Suppressor macrophage treated with lipopolysaccharide for 4 hours (primary cell): ENCODE measurements at regions not wholly inside any gene's neighbourhood (a gene's known extent, or its start where the extent isn't known, plus 50 kb on each side); places are given as distances from the start of the nearest gene placed in this dataset.

Source experiments
- DNase-seq: peaks from one replicate; pipeline ENCODE4 v3.0.0-alpha.2; 2020

DNA sequence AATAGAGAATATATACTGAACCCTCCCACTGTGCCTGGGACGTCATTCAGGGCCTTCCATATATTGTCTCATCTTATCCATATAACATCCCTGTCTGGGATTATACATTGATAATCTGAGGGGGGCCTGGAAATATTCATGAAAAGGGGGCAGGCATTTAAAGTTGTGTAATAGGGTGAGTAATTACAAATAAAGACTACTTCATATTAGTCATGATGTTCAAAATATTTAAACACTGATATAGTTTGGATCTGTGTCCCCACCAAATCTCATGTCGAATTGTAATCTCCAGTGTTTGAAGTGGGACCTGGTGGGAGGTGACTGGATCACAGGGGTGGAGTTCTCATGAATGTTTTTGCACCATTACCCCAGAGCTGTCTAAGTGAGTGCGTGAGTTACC, 97.8 kb downstream of the AQP9 start:
- no peak for DNase-seq

DNA sequence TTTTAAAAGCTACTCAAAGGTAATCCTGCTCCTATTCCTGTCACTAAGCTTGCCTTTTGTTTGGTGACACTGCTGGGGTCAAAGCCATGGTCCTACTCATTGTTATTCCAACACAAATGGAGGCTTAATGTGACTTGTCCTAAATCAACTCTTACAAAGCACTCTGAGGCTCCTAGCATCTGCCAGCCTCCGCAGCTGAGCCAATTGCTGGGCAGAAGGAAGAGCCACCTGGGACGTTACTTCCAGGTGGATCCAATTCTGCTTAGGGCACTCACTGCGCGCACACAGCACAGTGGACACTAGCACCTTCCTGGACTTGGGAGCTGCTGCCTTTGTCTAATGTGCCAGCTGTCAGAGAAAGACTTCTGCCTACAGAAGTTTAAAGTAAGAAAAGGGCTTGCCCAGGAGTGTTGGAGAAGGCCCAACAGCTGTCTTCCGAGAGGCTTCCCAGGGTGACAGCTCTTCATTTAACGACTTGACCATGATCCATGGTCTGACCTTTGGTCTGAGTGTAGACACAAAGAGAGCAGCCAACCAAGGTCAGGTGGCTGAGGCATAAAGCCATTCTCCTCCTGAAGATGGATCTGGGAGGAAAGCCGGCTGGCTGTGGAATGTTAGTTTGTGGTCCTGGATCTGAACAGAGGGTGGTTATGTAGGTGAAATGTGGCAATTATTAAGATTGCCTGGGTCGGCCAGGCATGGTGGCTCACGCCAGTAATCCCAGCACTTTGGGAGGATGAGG, 102.2 kb downstream of the AQP9 start:
- DNase-seq = no peak

DNA sequence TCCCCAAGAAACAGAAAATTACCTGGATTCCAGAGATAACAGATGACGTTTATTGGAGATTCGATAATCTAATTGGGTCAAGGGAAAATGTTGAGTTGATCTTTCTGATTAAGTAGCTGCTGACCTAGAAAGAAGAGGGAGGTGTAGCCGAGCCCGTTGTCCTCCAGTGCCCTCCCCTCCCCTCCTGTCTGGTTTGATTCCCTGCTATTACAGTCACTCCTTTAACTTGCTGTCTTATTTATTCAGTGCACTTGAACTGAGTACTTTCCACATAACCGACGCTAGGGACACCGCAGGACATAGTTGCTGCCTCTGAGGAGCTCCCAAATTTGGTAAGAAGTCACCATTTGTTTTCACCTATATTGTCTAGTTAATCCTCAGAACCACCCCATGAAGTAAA, 103.7 kb downstream of the AQP9 start:
- no peak for DNase-seq

DNA sequence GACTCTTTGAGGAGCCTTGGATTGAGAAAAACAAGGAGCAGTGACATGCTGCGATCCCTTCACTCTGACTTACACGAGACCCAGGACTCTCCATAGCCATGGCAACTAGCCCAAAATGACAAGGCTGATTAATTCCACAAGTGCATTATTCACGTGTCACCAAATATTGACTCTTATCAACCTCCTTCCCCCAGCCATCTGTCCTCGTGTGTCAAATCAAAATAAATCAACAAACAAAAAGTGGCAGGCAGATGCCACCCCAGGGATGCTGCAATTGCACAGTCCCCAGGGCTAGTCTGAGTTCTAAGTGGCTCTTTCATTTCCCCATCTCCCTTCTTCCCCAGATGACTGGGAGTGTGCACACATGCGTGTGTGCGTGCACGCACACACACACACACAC, 104.9 kb downstream of the AQP9 start:
- no peak for DNase-seq

DNA sequence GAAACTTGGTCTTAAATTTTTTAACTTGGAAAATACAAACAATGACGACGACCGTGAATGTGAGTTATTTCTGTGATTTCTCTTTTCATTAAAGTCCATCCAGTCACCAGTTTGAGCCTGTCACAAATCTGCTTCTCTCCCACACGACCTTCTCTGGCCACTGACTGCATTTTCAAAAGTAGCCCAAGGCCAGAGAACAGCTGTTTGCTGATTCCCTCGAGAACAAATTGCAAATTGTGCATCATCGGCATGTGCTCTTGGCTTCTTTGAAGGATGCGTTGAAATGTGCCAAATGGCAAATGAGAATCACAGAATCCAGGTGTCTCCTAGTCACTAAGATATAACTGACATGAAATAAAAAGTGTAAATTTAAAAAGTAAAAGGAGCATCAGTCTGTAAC, 106.4 kb downstream of the AQP9 start:
- DNase-seq = no peak

DNA sequence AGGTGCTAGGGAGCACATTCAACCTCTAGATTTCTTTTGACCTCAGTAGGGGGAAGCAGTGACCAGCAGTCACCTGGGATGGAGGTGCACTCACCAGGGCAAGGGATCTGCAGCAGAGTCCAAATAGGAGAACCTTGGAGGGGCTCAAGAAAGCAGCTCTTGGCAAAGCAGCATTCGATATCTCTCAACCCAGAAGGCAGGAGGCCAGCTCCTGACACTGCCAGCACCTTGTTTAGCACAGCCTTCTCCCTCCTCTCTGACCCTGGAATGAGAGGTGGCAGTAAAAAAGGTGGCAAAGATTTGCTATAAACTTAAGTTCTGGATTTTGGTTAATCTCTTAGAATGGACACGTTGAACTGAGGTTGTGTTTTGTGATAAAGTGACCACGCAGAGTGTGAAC, 107.9 kb downstream of the AQP9 start:
- no peak for DNase-seq

DNA sequence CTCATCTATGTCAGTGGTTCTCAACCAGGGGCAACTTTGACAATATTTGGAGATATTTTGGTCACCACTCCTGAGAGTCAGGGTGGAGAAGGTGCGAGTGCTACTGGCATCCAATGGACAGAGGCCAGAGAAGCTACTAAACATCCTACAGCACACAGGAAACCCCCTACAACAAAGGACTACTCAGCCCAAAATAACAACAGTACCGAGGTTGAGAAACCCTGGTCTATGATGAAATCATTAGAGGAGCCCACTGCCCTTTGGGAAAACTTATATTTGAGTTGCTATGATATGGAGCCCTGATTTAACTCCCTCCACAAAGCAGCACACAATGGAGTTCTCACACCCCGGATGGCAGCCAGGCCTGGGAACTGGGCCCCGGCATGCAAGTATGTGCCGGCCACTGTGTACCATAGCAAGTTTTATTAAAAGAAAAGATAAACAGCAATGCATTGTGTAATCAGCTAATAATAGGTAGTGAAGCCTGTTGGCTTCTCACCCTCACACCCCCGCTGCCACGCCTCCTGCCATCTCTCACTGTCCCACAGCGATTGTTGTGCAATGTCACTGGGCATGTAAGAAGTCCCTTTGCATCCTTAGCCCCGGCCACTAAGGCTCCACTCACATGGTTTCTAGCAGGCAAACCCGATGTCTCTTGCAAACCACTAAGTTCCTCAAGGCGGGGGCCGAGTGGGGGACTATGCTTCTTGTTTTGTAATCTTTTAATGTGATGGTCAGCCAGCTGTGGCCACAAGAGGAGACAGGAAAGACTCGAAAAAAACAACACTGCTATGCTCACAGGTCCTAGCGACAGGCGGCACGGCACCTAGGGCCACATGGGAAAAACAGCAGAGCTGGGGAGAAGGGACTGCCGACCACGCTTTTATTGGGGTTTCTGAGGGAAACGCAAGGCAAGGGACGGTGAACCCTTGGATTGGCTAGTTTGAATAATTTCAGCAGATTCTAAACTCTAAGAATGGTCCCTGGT, 110.0 kb downstream of the AQP9 start:
- peak; percentile 95 for DNase-seq

DNA sequence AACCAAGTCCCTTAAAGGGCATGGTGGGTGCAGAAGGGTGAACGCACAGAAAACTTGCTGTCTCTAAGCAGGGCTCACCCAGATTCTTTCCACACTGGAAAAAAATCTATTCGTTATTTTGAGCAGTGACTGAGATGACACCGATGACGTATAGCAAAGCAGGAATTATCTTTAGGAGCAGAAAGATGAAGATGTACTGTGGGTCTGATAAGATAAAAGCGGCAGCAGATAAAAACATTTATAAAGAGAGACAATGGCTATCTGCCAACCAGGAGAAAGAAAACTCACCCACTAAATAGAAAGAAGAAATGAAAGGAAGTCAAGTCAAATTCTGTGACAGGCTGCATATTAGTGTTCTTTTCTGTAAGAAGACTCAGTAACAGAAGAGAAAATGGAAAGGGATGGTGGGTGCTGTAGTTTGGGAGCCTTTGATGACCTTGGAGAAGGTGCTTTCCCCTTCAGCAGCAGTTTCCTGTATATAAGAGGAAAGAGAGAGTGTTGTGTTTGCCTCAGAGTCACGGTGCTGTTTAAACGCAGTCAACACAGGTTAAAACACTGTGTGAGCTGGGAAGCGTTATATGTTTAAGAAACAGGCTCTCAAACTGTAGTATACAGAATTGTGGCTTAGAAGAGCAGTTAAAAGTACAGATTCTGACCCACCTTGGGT, 111.6 kb downstream of the AQP9 start:
- DNase-seq = peak; percentile 29

DNA sequence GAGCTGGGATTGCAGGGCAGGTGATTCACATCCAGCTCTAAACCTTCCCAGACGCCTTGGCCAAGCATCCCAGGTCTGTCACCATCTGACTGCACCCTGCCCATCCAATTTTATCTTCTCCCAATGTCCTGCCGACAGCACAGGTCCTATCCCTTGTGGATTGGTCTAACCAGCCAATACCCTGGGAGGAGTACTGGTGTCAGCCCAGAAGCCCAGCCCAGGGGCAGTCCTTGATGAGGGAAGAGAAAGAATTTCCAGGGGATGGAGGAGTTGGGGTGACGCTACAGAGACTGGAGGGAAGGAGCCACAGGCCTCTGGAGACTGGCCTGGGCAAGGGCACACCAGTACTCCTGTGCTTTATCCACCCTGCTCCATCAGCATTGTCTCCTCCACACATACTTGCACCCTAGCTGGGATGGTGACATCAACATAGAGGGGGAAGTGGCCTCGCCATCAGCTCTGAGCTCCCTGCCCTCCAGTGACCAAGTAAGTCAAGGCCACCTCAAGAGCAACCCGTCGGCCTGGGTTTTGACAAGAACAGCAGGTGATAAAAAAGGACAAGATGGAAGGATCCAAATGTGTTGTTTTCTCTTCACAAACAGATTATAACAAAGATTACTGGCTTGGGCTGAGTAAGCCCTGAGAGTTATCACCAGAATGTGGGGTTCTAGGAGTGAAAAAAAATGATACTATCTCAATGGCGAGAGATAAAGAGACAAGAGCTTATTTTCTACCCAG, 114.6 kb downstream of the AQP9 start:
- no peak for DNase-seq

DNA sequence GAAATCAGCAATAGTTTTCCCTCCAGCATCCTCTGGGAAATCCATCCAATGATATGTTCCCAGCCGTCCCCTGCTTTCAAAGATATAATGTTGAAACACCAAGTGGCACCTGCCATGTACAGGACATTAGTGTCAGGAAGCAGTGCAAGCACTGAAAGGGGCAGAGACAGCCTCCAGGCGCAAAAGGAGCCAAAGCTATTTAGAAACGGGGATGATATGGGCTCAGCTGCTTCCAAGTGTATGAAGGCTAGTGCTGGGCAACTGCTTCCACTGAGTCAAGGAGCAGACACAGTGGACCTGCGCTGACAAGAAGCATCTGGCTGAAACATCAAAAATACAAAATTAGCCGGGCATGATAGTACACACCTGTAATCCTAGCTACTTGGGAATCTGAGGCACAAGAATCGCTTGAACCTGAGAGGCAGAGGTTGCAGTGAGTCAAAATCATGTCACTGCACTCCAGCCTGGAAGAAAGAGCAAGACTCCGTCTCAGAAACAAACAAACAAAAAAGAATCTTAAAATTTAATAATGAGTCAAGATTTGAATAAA, 119.7 kb downstream of the AQP9 start:
- no peak for DNase-seq

DNA sequence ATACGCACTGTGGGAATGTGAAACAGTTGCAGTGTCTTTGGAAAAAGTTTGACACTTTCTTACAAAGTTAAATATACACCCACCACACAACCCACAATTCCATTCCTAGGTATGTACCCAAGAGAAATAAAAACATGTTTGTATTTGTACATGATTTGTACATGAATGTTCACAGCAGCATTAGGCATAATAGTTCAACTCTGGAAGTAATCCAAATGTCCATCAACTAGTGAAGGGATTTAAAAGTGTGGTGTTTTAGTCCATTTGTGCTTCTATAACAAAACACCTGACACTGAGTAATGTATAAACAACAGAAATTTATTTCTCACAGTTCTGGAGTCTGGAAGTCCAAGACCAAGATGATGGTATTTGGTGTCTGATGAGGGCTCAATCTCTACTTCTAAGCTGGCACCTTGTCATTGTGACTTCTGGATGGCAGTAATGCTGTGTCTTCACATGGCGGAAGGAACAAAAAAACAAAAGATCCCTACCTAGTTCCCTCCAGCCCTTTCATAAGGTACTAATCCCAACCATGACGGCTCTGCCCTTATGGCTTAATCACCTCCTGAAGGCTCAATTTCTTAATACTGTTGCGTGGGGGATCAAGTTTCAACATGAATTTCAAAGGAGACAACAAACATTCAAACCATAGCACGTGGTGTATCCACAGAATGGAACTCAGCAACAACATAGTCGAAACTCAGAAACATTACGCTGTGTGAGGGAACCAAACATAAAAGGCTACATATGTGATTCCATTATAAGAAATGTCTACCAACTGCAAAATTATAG, 120.5 kb downstream of the AQP9 start:
- no peak for DNase-seq

DNA sequence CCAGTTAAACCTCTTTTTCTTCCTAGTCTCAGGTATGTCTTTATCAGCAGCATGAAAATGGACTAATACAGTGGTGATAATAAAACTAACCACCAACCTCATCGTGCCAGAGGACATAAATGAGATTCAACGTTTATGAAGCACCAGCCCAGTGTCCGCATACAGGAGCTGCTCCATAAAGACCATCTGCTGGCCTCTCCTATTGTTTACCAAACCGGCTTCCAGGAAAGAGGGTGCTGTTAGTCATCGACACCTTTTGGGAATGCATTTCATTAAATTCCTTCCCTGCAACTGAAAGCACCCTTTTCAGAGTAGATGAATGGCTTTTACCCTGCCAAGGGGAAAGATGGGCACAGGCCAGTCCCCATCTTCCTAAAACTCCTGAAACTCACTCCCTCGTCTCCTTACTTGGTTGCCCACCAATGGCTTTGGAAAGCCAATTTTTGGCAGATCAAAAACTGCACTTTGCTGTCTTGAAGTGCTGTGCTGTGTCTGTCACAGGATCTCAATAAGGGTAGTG, 122.1 kb downstream of the AQP9 start:
- DNase-seq = no peak

DNA sequence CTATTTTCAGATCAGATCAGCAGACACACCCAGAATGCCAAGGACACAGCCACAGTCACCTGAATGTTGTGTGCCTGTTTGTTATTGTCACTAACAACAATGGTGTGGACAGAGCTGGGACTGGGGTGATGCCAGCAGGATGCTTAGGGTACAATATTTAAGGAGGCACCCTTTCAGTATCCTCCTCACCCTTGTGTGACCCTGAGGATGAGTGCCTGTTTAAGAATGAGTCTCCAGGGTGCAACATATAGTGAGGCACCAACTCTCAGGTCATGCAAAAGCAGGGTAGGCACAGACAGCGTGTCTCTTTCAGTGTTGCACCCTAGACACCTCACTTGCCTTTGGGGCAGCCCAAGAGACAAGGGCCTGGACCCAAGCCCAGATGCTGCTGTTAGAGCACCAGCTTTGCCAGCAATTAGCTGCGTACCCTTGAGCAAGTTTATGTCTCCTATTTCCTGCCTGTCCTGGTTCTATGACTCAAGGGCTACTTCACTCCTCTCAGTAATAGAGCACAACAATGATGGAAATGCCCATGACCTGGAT, 122.6 kb downstream of the AQP9 start:
- DNase-seq = no peak

DNA sequence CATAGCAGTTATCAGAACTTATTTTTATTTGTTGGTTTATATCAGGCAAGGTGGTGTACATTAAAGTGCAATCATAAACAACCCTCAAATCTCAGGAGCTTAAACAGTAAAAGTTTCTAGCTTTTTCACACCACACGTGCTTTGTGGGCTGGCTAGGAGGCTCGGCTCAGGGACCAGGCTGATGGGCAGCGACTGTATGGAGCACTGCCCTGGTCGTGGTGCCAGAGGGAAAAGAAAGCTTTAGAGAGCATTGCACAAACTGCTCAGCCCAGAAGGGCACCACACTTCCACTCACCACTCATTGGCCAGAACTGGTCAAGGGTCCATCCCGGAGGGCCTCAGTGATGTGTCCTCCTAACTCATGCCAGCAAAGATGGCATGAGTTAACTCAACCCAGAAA, 123.2 kb downstream of the AQP9 start:
- no peak for DNase-seq

DNA sequence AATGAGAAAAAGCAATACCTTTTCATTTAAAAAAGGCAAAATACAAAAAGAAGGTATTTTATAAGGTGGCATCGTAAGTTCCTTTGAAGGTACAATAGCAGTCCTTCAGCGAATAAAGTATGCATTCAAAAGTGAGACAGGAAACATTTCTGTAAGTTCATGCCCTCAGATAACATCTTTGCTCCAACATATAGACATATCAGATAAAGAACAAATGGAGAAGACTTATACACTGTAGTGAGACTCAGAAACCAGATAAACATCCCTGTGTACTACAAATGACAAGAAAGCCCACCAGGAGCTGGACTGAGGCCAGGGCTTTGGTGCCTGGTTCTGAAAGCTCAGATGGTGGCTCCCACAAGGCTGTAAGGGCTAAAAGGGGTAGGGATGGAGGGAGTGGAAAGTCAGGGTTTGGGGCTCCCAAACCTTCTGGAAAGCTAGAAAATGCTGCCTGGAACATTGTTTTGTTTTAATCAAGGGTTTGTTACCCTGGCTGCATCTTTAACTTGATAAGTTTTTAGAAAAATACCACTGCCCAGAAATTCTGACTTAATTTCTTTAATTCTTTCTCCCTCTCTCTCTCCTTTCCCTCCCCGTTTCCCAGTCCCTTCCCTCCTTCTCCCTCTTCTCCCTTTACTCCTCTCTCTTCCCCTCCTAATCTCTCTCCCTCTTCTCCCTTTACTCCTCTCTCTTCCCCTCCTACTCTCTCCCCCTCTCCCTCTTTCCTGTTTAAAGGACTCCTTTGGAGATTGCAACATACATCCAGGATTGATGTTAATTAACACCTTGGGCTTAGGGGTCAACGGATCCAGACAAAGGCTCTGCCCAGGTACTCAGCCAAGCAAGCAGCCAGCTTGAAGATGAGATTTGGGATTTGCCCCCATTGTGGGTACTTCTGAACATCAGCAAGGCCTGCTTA, 126.1 kb downstream of the AQP9 start:
- DNase-seq = no peak

DNA sequence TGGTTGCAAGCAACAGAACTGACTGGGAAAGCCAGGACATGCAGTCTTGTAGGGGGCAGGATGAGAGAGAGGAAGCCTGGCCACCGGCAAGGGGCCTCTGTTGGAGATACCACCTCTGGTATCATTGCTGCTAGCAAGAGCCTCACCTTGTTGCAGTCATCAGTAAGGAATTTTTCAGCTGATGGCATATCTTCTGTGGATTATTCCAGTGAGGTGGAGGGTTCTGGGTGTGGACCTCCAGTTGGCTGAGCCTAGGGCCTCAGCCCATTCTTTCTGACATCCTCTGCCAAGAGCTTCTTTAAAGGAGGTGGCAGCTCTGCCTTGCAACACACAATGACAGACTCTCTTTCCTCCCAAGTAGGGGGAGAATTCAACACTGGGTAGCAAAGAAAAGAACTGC, 128.9 kb downstream of the AQP9 start:
- DNase-seq = no peak

DNA sequence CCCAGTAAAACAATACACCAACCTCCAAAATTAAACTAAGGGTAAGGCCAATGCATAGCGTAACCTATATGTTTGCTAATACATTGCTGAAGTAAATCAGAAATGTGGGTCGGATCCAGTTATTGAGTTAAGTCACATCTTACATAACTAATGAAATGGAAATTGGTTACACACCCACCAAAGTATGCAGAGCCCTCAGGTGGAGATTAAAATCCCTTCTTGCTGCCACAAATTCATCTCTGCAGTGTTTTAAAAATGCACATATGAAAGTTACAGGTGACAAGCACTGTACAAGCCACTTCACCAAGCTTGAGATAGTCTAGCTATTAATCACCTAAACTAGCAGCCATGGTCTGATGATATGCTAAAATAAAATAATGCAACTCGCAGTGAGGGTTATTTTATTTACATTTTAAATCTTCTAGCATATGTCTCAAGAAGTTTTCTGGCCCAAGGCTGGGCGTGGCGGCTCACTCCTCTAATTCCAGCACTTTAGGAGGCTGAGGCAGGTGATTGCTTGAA, 130.6 kb downstream of the AQP9 start:
- DNase-seq = no peak

DNA sequence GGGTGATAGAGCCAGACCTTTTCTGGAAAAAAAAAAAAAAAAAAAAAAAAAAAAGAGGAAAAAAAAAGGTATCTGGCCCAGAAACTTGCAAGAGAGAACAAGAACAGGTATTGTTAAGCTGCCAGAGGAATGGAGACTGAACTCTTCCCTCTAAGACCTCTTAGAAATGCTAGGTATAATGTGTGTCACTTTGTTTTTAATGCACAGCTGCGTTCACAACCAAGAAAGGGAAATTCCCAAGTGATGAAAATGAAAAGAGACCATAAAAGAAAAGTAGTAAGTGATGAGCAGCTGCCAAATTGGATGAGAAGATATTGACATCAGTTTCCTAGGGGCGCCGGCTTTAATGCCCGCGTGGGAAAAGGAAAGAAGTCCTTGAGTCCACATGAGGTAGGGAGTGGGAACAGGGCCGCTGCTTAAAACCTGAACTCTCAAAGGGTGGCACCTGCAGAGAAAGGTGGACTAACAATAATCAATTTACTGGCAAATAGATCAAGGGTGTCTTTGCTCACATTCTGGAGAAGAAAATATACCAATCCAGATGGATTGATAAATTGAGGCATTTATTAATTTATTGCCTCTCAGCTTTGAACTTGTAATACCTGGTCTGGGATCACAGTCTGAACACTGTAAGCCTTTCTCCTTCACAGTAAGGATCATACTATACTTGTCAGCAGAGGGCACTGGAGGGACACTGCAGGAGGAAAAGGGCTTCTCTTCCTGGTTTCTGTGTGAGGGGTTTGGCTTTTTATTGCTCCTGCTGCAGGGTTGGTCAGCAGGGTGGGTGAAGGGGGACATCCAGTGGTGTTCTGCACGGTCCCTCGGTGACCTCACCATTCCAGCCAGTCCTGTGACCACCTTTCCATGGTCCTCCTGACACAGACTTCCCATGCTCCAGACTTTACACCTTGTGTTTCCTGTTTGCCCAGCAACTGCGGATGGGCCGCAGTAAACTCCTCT, 131.6 kb downstream of the AQP9 start:
- peak; percentile 68 for DNase-seq

DNA sequence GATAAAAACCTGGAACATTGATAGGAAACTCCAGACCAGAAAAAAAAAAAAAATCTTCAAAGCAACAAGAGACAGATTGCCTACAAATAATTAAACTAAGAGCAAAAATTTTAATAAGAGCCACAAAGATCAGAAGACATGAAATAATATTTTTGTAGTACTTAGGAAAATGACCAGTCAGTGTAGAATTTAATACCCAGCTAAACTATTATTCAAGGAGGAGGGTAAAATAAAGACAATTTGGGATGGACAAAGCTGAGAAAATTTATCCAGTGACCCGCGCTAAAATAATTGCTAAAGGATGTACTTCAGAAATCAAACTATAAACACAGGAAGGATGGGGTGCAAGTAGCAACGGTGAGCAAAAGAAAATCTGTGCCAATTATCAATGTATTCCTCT, 133.2 kb downstream of the AQP9 start:
- DNase-seq = no peak
